ENCODE measurements at regions not wholly inside any gene's neighbourhood (a gene's known extent, or its start where the extent isn't known, plus 50 kb on each side); places are given as distances from the start of the nearest gene placed in this dataset.
"Not testable (repeated sequence)": the region's sequence is repeated elsewhere in the genome, so short reads cannot be mapped to it uniquely, and the experiment has no call there.

DNA sequence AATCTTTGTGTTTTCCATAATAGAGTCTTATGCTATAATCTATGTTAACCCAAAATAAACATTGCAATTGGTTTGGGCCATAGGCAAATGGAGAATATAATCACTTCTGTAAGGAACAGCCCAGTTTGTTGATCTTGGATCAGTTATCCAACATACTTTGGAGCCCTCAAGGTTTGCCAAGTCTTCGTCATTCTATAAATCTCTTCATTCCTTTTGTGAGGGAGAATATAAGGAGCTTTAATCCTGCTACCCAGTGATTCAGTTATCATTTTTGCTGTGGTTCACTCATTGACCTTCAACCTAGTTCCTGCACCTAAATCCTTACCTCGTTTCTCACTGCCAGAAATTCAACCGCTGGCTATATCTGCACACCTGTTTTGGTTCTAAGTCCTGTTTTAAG is 500.3 kb upstream of the PTCHD4 start:
- no peak for DNase-seq (ENCODE audit: low spot score)

DNA sequence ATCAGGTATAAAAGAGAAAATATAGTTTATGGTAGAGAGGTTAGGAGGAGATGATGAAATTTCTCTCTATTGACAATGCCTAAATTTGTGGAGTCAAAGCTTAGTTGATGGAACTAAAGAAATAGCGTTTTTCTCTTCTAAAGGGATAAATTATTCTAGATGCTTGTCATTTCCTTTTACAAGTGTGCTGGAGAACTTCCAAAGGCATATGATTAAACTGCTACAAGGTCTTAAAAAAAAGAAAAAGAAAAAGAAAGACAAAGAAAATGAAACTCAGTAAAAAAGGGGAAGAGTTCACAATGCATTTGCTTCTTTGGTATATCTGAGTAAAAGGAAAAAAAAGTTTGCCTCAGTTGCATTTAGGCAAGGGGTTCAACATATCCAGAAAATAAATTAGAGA is 499.8 kb upstream of the PTCHD4 start:
- DNase-seq (ENCODE audit: low spot score) = no peak

DNA sequence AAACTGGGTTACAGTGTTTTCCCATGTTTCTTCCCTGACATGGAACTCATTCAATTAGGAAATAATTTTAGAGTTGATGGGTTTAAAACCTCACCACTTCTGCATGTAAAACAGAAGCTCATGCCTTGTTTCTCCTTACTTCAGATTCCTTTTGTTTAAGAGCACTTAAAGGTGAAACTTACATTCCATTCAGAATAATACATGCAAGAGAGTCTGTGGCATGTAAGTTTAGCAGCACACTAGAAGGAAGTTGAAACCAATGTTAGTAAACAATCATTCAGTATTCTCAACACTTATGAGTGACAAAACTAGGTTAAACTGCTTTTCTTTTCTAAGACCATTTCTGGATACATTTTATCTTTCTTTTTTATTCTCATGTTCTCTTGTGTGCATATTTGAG is 495.6 kb upstream of the PTCHD4 start:
- DNase-seq (ENCODE audit: low spot score) = no peak

DNA sequence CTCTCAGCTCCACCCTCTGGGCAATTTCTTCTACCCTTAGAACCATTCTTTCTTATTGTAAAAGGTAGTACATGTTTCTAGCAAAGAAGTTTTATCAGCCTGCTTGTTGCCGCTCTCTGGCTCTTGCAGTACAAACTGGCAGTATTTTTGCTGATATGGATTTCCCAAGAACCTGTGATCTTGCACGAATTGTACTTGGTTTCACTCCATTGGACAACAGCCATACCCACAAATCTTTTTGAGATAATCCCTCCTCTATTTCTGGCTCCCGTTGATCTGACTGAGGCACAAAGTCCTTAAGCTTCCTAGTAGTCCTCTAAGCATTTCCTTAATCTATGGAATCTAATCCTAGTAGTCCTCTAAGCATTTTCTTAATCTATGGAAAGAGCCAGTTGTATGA is 487.0 kb upstream of the PTCHD4 start:
- DNase-seq (ENCODE audit: low spot score) = no peak

DNA sequence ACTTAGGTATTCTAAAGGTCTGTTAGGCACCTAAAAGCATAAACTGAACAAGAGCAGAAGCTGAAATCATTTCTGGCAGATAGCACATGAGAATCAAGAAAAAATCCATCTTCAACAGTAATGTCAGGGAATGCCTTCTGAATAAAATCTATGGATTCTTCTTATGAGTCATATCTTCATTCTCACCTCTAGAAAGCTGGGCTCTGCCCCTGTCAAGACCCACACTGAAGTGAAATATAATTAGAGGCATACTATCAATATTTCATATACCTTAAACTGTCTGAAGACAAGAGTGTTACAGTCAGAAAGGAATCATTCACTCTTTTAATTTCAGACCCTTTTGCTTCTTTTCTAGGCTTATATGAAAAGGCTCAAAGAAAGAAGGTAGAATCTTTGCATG is 485.8 kb upstream of the PTCHD4 start:
- no peak for DNase-seq (ENCODE audit: low spot score)

DNA sequence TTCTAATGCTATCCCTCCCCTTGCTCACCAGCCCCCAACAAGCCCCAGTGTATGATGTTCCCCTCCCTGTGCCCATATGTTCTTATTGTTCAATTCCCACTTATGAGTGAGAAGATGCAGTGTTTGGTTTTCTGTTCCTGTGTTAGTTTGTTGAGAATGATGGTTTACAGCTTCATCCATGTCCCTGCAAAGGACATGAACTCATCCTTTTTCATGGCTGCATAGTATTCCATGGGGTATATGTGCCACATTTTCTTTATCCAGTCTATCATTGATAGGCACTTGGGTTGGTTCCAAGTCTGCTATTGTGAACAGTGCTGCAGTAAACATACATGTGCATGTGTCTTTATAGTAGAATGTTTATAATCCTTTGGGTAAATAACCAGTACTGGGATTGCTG is 480.2 kb upstream of the PTCHD4 start:
- not testable (repeated sequence) for DNase-seq (ENCODE audit: low spot score)

DNA sequence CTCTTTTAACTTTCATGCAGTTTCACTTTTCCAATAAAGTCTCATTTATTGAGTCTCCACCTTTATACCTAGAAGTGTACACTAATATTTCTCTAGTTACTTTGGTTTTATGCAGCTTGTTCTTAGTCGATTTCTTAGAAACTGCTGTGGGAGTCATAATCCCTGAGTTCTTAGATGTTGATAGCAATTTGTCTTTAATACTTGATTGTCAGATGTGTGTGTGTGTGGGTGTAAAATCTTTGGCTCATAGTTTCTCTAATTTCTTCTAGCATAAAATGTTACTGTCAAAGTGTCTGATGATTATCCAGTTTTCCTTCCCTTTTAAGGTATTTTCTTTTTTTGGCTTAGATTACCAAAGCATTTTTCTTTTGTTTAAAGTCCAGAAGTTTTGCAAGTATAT is 473.8 kb upstream of the PTCHD4 start:
- DNase-seq (ENCODE audit: low spot score) = no peak

DNA sequence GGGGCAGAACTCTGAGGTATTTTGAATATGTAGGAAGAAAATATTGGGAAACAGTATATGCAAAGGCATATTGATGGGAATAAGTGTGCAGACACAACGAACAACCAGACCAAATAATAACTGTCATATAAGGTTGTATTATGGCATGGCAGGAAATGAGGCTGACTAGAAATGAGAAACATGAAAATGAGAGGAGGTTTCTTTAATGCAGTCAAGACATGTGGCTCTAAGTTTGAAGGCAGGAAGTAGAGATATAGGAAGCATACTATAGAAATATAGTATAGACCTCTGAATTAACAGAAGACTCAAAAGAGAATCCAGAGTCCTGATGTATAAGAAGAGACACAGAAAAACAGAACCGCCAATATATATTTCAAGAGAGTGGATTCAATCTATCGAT is 459.7 kb upstream of the PTCHD4 start:
- DNase-seq (ENCODE audit: low spot score) = no peak

DNA sequence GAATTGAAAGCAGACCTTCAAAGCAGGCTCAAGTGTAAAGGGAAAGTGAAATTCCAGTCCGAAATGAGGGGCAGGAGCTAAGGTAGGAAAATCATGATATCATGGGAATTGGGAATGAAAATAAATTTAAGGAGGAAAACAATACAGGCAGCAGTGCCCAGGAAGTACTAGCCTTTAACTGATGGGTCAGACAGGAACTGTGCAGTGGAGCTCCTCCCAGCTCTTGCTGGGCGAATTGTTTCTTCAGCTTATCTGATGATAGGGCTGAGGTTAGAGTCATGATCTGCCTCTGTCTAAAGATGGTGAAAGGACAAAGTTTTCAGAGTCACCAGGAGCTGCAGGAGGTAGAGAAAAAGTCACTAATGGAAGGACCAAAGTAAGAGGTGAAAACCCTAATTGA is 457.9 kb upstream of the PTCHD4 start:
- peak; percentile 5 for DNase-seq (ENCODE audit: low spot score)

DNA sequence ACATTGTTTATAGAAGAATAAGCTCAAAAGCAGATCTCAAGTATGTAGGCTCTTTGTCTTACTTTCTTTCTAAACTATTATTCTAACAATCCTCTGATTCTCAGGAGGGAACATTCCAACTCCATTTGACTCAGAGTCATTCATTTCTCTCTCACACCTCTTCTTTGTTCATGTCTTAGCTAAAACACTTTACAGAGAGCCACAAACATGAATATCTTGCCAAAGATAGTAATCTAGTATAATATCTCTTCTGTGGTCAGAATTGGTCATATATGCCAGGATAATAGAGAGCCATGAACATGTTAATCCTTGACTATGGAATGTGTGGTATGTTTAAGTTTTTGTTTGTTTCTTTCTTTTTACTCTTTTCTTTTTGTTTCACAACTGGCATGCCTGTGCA is 456.0 kb upstream of the PTCHD4 start:
- DNase-seq (ENCODE audit: low spot score) = no peak

DNA sequence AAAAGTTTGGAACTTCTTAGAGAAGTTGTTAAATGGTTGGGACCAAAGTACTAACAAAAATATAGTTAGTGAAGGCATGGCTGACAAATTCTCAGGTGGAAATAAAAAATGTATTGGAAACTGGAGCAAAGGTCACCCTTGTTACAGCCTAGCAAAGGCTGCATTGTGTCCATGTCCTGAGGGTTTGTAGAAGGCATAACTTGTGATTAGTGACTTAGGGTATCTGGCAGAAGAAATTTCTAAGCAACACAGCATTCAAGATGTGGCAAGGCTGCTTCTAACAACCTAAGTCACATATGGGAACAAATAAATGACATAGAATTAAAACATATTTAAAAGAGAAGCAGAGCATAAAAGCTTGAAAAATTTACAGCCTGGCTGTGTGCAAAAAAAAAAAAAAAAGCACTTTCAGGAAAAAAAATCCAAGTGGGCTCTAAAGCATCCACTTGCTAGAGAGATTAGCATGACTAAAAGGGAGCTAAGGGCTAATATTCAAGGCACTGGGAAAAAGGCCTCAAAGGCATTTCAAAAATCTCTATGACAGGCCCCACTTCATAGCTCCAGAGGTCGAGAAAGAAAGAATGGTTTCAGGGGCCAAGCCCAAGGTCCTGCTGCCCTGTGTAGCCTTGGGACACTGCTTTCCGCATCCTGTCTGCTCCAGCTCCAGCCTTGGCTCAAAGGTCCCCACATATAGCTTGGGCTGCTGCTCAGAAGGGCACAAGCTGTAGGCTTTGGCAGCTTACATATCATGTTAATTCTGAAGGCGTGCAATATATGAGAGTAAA is 453.2 kb upstream of the PTCHD4 start:
- DNase-seq (ENCODE audit: low spot score) = no peak

DNA sequence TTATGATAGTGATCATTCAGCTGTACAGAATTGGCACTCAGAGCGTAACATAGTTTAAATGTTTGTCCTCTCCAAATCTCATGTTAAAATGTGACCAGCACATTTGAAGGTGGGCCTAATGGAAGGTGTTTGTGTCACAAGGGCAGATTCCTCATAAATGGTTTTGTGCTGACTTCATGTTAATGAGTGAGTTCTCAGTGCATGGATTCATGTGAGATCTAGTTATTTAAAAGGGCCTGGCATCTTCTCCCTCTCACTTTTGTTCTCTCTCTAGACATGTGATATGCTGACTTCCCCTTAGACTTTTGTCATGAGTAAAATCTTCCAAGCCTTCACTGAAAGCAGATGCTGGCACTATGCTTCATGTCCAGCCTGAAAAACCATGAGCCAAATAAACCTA is 452.4 kb upstream of the PTCHD4 start:
- no peak for DNase-seq (ENCODE audit: low spot score)

DNA sequence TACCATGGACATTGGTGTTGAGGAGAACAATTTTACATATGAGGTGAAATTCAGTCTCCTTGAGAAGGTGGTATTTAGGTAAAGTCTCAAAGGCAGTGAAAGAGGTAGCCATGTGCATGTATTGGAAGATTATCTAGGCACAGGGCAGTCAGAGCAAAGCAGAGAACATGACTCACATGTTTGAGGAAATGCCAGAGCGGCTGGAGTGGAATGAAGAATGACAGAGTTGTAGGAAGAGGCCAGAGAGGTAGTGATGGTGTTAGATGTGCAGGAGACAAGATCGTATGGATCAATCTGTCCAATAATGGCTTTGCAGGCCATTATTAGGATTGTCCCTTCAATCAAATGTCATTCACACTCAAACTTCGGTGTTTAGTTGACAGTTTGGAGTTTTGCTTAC is 449.4 kb upstream of the PTCHD4 start:
- no peak for DNase-seq (ENCODE audit: low spot score)

DNA sequence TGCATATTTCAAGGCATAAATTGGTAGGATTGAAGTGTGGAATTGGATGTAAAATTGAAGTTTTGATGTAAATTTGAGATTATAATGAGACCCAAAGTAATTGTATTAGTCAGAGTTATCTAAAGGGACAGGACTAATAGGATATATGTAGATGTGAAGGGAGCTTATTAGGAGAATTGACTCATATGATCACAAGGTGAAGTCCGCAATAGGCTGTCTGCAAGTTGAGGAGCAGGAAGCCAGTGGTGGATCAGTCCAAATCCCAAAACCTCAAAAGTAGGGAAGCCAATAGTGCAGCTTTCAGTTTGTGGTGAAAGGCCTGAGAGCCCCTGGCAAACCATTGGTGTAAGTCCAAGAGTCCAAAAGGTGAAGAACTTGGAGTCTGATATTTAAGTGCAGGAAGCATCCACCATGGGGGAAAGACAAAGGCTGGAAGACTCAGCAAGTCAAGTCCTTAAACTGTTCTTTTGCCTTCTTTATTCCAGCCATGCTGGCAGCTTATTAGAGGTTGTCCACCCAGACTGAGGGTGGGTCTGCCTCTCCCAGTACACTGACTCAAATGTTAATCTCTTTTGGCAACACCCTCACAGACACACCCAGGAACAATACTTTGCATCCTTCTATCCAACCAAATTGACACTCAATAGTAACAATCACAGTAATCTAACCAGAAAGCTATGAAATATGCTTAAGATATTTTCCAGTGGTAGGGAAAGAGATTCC is 442.6 kb upstream of the PTCHD4 start:
- no peak for DNase-seq (ENCODE audit: low spot score)

DNA sequence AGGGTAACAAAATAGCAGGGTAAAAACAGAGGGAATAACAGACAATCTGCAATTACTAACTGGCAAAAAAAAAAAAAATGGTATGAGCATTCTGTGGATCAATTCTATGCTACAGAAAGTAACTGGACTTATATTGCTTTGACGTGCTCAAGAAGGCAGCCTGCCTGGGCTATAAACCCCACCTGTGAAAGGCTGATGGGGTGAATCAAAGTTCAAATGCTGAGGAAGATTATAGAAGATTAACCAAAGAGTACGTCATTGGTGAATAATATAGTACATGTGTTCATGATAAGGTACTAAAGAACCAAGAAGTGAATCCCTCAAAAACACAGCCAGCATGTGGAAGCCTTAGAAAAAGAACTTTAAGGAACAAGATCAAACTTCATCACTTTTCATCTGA is 441.9 kb upstream of the PTCHD4 start:
- DNase-seq (ENCODE audit: low spot score) = no peak

DNA sequence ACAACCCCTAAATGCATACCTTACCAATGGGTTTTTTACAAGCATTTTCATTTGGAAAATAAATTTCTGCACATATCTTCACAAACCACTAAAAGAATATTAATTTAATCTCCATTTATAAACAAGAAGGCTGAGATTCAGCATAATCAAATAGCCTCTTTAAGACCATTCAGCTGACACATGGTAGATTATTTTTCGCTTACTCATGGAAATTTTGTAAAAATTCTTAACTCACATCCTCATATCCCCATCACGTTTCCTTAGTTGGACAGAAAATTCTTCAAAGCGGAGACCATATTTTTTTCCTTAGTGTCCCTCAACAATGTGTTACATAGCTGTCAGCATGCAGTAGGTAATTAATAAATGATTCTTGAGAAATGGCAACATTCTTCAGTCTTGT is 439.6 kb upstream of the PTCHD4 start:
- DNase-seq (ENCODE audit: low spot score) = no peak

DNA sequence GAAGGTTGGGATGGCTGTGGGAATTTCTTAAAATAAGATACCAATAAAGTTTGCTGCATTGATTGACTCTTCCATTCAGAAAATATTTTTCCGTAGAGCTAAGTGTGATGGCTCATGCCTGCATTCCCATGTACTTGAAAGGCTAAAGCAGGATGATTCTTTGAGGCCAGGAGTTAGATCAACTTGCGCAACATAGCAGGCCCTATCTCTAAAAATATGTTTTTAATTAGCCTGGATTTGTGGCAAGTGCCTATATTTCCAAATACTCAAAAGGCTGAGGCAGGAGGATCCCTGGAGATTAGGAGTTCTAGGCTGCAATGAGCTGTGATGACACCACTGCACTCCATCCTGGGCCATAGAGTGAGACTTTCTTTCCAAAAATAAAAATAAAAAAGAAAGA is 431.2 kb upstream of the PTCHD4 start:
- DNase-seq (ENCODE audit: low spot score) = no peak

DNA sequence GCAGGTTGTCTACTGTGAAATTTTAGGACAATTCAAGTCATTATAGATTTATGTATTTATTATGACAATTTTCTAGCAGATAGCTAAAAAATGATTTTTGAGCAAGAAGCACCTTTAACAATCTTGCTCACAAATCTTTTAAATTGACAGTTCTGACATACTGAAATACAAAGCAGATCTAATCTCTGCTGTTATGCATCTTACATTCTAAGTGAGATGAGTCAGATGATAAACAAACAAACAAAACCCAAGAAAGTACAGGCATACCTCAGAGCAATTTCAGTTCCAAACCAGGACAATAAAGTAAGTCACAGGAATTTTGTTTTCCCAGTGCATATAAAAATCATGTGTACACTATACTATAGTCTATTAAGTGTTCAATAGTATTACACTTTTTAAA is 430.7 kb upstream of the PTCHD4 start:
- no peak for DNase-seq (ENCODE audit: low spot score)

DNA sequence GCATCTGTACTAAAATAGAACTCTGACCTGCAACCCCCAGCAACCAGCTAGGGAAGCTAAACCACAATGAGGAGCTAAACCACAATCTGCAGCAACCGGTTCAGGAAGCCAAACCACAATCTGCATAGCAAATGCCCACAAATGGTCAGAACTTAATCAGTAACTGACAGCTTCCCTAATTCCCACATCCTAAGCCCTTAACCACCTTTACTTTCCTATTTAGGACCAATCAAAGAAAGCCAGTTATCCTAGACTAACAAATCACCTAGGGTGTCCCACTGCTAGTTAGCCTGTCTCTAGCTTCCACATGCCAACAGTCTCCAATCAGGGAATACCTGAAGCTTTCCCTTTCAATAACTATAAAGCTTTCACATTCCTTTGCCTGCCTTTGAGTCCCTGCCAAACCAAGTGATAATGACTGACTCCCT is 424.6 kb upstream of the PTCHD4 start:
- no peak for DNase-seq (ENCODE audit: low spot score)

DNA sequence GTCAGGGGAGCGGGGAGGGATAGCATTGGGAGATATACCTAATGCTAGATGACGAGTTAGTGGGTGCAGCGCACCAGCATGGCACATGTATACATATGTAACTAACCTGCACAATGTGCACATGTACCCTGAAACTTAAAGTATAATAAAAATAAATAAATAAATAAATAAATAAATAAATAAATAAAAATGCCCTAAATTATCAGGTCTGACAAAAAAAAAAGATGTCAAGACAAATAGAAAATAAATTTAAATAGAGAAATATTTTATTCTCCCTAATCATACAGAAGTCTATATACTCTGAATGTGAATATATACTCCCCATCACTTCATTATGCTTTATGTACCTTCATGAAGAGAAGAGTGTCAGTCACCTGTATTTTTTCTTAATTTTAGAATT is 420.0 kb upstream of the PTCHD4 start:
- DNase-seq (ENCODE audit: low spot score) = not testable (repeated sequence)

DNA sequence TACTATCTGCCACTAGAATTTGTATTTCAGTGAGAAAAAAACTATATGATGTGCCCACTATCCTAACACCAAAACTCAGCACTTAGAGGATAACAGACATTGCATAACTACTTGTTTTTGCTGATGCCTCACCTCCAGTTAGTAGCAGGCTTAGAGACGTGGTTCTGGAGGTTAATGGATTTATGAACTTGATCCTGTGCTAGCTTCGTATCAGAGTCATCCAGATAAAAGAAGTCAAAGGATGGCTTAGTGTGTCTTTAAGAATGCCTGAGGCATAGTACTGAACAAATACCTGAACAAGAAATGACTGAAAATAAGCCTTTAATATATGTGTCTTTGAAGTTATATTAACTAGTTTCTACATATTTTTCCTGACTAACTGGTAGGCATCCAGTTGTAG is 414.9 kb upstream of the PTCHD4 start:
- no peak for DNase-seq (ENCODE audit: low spot score)

DNA sequence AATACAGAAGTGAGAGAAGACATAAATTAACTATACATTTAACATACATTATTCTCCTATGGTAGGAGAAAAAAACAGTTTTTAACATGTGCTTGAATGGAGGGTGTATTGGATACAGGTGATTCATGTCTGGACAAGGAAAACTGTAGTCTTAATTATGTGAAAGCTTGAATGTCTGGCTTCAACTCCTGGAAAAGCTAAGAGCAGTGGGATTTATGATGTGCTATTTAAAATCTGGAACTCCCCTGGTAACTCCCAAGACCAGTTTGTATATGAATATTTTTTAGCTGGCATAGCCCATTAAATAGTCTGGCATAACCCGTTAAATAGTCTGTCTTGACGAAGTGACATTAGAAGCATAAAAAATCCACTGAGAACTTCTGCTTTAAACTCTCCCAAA is 410.0 kb upstream of the PTCHD4 start:
- DNase-seq (ENCODE audit: low spot score) = no peak

DNA sequence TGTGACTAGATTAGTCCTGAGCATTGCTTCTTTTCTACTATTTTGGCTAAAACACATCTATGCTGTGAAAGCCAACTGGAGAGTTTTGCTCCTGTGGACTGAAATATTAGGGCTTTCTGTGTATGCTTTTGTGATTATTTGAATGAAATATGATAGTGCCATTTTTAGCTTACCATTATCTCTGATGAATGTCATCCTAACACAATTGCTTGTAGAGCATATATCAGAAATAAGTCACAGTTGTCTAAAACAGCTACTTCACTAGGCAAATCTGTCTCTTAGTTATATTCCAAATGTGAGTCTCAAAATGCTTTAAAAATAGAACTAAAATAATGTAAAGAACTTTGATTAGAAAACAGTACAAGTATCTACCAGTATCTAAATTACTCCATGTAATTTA is 401.4 kb upstream of the PTCHD4 start:
- no peak for DNase-seq (ENCODE audit: low spot score)

DNA sequence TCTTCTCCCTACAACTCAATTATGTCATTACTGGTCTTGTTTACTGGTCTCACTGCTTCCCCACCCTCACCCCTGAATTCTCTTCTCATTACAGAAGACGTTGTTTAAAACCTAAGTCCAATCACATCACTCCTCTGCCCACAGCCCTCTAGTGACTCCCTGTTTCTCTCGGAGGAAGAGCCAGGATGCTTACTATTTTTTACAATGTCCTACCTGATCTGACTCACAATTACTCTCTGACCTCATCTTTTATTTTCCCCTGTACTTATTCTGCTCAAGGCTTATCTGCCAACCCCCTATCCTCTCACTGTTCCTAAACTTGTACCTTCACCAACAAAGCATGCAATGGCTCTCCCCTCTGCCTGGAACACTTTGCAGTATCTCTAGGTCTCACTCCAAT is 400.4 kb upstream of the PTCHD4 start:
- no peak for DNase-seq (ENCODE audit: low spot score)

Measured in hepatic stellate cell (primary cell).